ENCODE measurements at regions not wholly inside any gene's neighbourhood (a gene's known extent, or its start where the extent isn't known, plus 50 kb on each side); places are given as distances from the start of the nearest gene placed in this dataset.

GRCh38 chr4:144906181-144906925 lies 191.6 kb downstream of the ANAPC10 start:
- peaks cover 42% of the 10 kb centered on the region for H3K4me1 Mint-ChIP-seq (ENCODE audit: low read depth, unreplicated experiment)
- H3K4me1 ChIP-seq (ENCODE audit: insufficient read depth, low read length) = peaks cover 27% of the 10 kb centered on the region
- FAIRE-seq (no peak), DNase-seq (ENCODE audit: low read depth) (peak; percentile 89)
- H3K4me3 ChIP-seq (ENCODE audit: insufficient read depth, low read depth, low read length) = no peak overlapping the region
- H3K27me3 Mint-ChIP-seq (ENCODE audit: low read depth, unreplicated experiment) = no peaks in the 10 kb centered on the region
- no peak overlapping the region for H3K4me3 Mint-ChIP-seq (ENCODE audit: unreplicated experiment)
- no peaks in the 10 kb centered on the region for H4K20me1 ChIP-seq (ENCODE audit: insufficient read depth, low read length)
- no peak overlapping the region for H3K27ac Mint-ChIP-seq (ENCODE audit: unreplicated experiment)
- no peaks in the 10 kb centered on the region for H3K9me3 Mint-ChIP-seq (ENCODE audit: unreplicated experiment)
- peak overlapping the region; percentile 38 for H3K27ac ChIP-seq (ENCODE audit: low read depth, low read length)
- no peaks in the 10 kb centered on the region for H3K9me3 ChIP-seq (ENCODE audit: insufficient read depth, low read depth, low read length)
- peak overlapping the region; percentile 48 for H3K4me2 ChIP-seq (ENCODE audit: low read length)
- no peak overlapping the region for H3K9ac ChIP-seq (ENCODE audit: low read length)
- peak overlapping the region; percentile 0 for H2AFZ ChIP-seq (ENCODE audit: low read depth, low read length)
- no peaks in the 10 kb centered on the region for H3K36me3 ChIP-seq (ENCODE audit: insufficient read depth, low read length)
- TF ChIP-seq EZH2 (IDR thresholded peaks at IDR 0.05; ENCODE audit: insufficient read depth, low read length) (no peak), CTCF (IDR thresholded peaks at IDR 0.05; ENCODE audit: insufficient read depth, low read depth, low read length) (no peak)
- H3K36me3 Mint-ChIP-seq (ENCODE audit: low read depth, unreplicated experiment) = no peaks in the 10 kb centered on the region
- no peaks in the 10 kb centered on the region for H3K27me3 ChIP-seq (ENCODE audit: insufficient read depth, low read length)
- no peaks in the 10 kb centered on the region for H3K79me2 ChIP-seq (ENCODE audit: insufficient read depth, low read length)

GRCh38 chr4:144910723-144911122 lies 187.3 kb downstream of the ANAPC10 start:
- peaks cover 13% of the 10 kb centered on the region for H3K4me1 ChIP-seq (ENCODE audit: insufficient read depth, low read length)
- Mint-ChIP-seq H3K9me3 (ENCODE audit: unreplicated experiment) (no peaks in the 10 kb centered on the region), H3K4me1 (ENCODE audit: low read depth, unreplicated experiment) (peaks cover 13% of the 10 kb centered on the region), H3K27me3 (ENCODE audit: low read depth, unreplicated experiment) (no peaks in the 10 kb centered on the region), H3K4me3 (ENCODE audit: unreplicated experiment) (no peak overlapping the region), H3K27ac (ENCODE audit: unreplicated experiment) (no peak overlapping the region), H3K36me3 (ENCODE audit: low read depth, unreplicated experiment) (no peaks in the 10 kb centered on the region)
- FAIRE-seq (no peak), DNase-seq (ENCODE audit: low read depth) (no peak)
- no peaks in the 10 kb centered on the region for H3K9me3 ChIP-seq (ENCODE audit: insufficient read depth, low read depth, low read length)
- no peak overlapping the region for H3K4me3 ChIP-seq (ENCODE audit: insufficient read depth, low read depth, low read length)
- H3K27me3 ChIP-seq (ENCODE audit: insufficient read depth, low read length) = no peaks in the 10 kb centered on the region
- H3K9ac ChIP-seq (ENCODE audit: low read length) = no peak overlapping the region
- H3K79me2 ChIP-seq (ENCODE audit: insufficient read depth, low read length) = no peaks in the 10 kb centered on the region
- H3K36me3 ChIP-seq (ENCODE audit: insufficient read depth, low read length) = no peaks in the 10 kb centered on the region
- H3K4me2 ChIP-seq (ENCODE audit: low read length) = no peak overlapping the region
- no peaks in the 10 kb centered on the region for H4K20me1 ChIP-seq (ENCODE audit: insufficient read depth, low read length)
- no peak for TF ChIP-seq EZH2 (IDR thresholded peaks at IDR 0.05; ENCODE audit: insufficient read depth, low read length)
- TF ChIP-seq CTCF (IDR thresholded peaks at IDR 0.05; ENCODE audit: insufficient read depth, low read depth, low read length) = no peak
- no peak overlapping the region for H3K27ac ChIP-seq (ENCODE audit: low read depth, low read length)
- no peak overlapping the region for H2AFZ ChIP-seq (ENCODE audit: low read depth, low read length)

All from astrocyte (in vitro differentiated cells and primary cell).